Mesothelial cell of epicardium (in vitro differentiated cells): ENCODE measurements at regions not wholly inside any gene's neighbourhood (a gene's known extent, or its start where the extent isn't known, plus 50 kb on each side); places are given as distances from the start of the nearest gene placed in this dataset.

Experiments
- DNase-seq, 2 experiments: peaks; one replicate each; pipeline ENCODE4 v3.0.0; 2021; ENCODE audit warnings: low spot score in 2 of 2; ENCODE audit not compliant: unreplicated experiment in 2 of 2
- H3K27ac Mint-ChIP-seq: 2 replicates; pipeline ENCODE4 v1.8.0; 2021; ENCODE audit warnings: mixed read lengths
- H3K27me3 Mint-ChIP-seq: 2 replicates; pipeline ENCODE4 v1.8.0; 2021; ENCODE audit warnings: low read depth, mixed read lengths
- H3K36me3 Mint-ChIP-seq: 2 replicates; pipeline ENCODE4 v1.8.0; 2021; ENCODE audit warnings: mixed read lengths
- H3K4me1 Mint-ChIP-seq: 2 replicates; pipeline ENCODE4 v1.8.0; 2021; ENCODE audit warnings: mixed read lengths
- H3K4me3 Mint-ChIP-seq: 2 replicates; pipeline ENCODE4 v1.8.0; 2021; ENCODE audit warnings: mild to moderate bottlenecking, moderate library complexity, mixed read lengths
- H3K9me3 Mint-ChIP-seq: 2 replicates; pipeline ENCODE4 v1.8.0; 2021; ENCODE audit warnings: mixed read lengths
- CTCF ChIP-seq: fragments of 200-600 bp; sonication (generic); IDR thresholded peaks from one replicate; pipeline ENCODE4 v1.5.0; 2021; ENCODE audit warnings: antibody characterized with exemption; ENCODE audit not compliant: unreplicated experiment

DNA sequence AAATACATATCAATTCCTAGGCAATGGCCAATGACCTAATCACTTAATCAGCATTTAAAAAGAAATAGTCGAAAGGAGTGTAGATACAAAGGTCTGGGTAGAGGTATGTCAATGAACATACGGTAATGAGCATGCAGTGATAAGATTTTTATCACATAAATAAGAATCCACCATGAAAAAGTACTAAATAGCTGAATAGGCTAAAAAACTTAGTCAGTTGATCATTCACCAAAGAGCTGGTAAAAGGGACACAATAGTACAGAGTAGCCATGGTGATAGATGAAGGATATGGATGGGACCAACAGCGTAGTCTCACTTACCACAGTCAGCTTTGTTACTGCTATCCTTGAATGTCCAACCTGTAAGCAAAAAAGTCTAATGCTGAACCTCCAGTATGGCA is 1018.6 kb upstream of the EYS start:
- H3K27me3 Mint-ChIP-seq = peaks cover 1% of the 10 kb centered on the region
- H3K36me3 Mint-ChIP-seq = no peaks in the 10 kb centered on the region
- no peaks in the 10 kb centered on the region for H3K9me3 Mint-ChIP-seq
- TF ChIP-seq CTCF = no peak
- no peak overlapping the region for H3K4me3 Mint-ChIP-seq
- no peak overlapping the region for H3K27ac Mint-ChIP-seq
- no peaks in the 10 kb centered on the region for H3K4me1 Mint-ChIP-seq
- no peak for DNase-seq

- DNase-seq = no peak
- H3K9me3 Mint-ChIP-seq = peaks cover 3% of the 10 kb centered on the region
- H3K27me3 Mint-ChIP-seq = no peaks in the 10 kb centered on the region
- H3K4me1 Mint-ChIP-seq = no peaks in the 10 kb centered on the region
- no peak for TF ChIP-seq CTCF
- H3K36me3 Mint-ChIP-seq = no peaks in the 10 kb centered on the region
- H3K27ac Mint-ChIP-seq = no peak overlapping the region
- H3K4me3 Mint-ChIP-seq = no peak overlapping the region
Measured at GRCh38 chr6:66717801-66718200, 1010.8 kb upstream of the EYS start.

GRCh38 chr6:66699385-66699784 is 992.4 kb upstream of the EYS start:
- Mint-ChIP-seq H3K27me3 (no peaks in the 10 kb centered on the region), H3K27ac (no peak overlapping the region), H3K4me3 (no peak overlapping the region), H3K36me3 (no peaks in the 10 kb centered on the region), H3K9me3 (peaks cover 5% of the 10 kb centered on the region), H3K4me1 (no peaks in the 10 kb centered on the region)
- no peak for DNase-seq
- TF ChIP-seq CTCF = no peak

DNA sequence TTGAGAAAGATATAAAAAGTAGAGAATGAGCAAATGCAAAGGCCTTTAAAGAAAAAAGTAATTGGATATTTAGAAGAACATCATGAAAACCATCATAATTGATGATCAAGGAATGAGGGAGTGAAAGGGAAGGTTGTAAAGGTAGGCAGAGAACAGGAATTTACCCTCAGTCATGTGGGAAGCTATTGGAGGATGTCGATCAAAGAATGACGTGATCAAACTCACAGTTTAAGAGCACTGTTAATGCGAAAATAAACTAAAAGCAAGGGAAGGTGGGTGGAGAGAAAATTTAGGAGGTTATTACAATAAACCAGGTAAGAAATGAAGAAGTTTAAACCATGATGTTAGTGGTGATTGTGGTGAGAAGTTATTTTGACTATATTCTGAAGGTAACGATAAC is 982.6 kb upstream of the EYS start:
- no peak overlapping the region for H3K27ac Mint-ChIP-seq
- no peak overlapping the region for H3K4me3 Mint-ChIP-seq
- DNase-seq = no peak
- H3K36me3 Mint-ChIP-seq = no peaks in the 10 kb centered on the region
- no peaks in the 10 kb centered on the region for H3K9me3 Mint-ChIP-seq
- H3K27me3 Mint-ChIP-seq = peaks cover 6% of the 10 kb centered on the region
- TF ChIP-seq CTCF = no peak
- no peaks in the 10 kb centered on the region for H3K4me1 Mint-ChIP-seq

GRCh38 chr6:66687611-66688140 is 980.6 kb upstream of the EYS start:
- no peak for TF ChIP-seq CTCF
- H3K27me3 Mint-ChIP-seq = peaks cover 2% of the 10 kb centered on the region
- H3K27ac Mint-ChIP-seq = no peak overlapping the region
- H3K4me1 Mint-ChIP-seq = no peaks in the 10 kb centered on the region
- H3K9me3 Mint-ChIP-seq = no peaks in the 10 kb centered on the region
- no peak for DNase-seq
- H3K4me3 Mint-ChIP-seq = no peak overlapping the region
- H3K36me3 Mint-ChIP-seq = no peaks in the 10 kb centered on the region

GRCh38 chr6:66675906-66676305 is 968.9 kb upstream of the EYS start:
- H3K27ac Mint-ChIP-seq = no peak overlapping the region
- no peaks in the 10 kb centered on the region for H3K36me3 Mint-ChIP-seq

More at GRCh38 chr6:66675906-66676305, 968.9 kb upstream of the EYS start:
- no peaks in the 10 kb centered on the region for H3K9me3 Mint-ChIP-seq
- peaks cover 3% of the 10 kb centered on the region for H3K4me1 Mint-ChIP-seq
- no peak for DNase-seq
- peaks cover 4% of the 10 kb centered on the region for H3K27me3 Mint-ChIP-seq
- no peak overlapping the region for H3K4me3 Mint-ChIP-seq
- no peak for TF ChIP-seq CTCF
